GM12864 (cell line): ENCODE measurements at regions not wholly inside any gene's neighbourhood (a gene's known extent, or its start where the extent isn't known, plus 50 kb on each side); places are given as distances from the start of the nearest gene placed in this dataset.
"Not testable (repeated sequence)": the region's sequence is repeated elsewhere in the genome, so short reads cannot be mapped to it uniquely, and the experiment has no call there.

Experiments
- DNase-seq: peaks from one replicate; pipeline ENCODE4 v3.0.0-alpha.2; 2011; ENCODE audit warnings: low read depth
- H3K4me3 ChIP-seq: 2 replicates; pipeline ENCODE4 v1.5.1; 2011; ENCODE audit warnings: mild to moderate bottlenecking, low read depth, low read length, control low read depth
- TF ChIP-seq, protein P1 (sequence below): IDR thresholded peaks from 2 replicates; pipeline ENCODE4 v1.5.1; 2011; ENCODE audit warnings: low read depth, mild to moderate bottlenecking, moderate library complexity, low read length, control low read depth, inconsistent platforms; ENCODE audit errors: missing control alignments

DNA sequence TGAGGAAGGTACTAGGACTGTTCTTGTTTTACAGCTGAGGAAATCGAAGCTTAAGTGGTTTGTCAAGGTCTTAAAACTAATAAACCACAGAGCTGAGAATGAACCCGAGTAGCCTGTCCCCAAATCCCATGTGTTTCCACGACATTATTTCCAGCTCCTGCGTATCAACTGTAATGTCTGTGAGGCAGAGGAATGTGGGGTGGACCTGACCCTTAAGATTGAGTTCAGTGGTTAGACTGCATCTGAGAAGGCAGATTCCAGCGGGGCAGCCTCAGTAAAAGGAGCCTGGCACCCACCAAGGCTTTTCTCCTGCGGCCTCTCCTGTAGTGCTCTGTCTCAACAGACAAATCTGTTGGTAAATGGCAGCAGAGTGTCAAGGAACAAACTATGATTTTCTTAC lies 81.9 kb upstream of the TMEM178A start:
- no peak for DNase-seq
- TF ChIP-seq, protein P1, sequence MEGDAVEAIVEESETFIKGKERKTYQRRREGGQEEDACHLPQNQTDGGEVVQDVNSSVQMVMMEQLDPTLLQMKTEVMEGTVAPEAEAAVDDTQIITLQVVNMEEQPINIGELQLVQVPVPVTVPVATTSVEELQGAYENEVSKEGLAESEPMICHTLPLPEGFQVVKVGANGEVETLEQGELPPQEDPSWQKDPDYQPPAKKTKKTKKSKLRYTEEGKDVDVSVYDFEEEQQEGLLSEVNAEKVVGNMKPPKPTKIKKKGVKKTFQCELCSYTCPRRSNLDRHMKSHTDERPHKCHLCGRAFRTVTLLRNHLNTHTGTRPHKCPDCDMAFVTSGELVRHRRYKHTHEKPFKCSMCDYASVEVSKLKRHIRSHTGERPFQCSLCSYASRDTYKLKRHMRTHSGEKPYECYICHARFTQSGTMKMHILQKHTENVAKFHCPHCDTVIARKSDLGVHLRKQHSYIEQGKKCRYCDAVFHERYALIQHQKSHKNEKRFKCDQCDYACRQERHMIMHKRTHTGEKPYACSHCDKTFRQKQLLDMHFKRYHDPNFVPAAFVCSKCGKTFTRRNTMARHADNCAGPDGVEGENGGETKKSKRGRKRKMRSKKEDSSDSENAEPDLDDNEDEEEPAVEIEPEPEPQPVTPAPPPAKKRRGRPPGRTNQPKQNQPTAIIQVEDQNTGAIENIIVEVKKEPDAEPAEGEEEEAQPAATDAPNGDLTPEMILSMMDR = no peak
- H3K4me3 ChIP-seq = no peak overlapping the region

DNA sequence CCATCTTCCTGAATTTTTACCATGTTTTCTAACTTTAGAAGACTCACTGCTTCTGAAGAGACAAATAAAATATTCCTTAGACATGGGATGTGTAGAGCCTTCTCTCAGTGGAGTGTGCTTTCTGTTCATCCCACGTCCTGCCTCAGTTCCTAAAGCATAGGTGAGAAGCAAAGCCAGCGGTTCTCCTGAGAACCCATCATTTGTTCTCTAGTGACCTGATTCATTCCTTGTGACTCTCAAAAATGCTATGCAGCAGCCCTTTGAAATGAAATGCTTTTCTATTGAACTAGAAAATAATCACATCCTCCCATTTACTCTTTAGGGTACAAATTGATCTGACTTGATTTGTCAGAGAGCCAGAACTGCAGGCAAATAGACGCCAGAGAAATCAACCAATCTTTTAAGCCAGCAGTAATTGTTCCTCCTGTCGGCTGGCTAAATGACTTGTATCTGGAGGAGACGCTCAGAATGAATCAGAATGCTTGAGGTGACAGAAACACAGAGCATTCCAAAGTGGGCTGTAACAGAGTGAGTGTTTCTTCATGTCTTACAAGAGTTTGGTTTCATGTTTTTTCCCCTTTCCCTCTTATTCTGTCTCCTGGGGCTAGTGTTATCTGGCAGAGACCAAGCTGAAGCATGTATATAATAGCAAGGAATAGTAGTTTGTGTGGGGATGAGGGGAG lies 81.3 kb upstream of the TMEM178A start:
- TF ChIP-seq, protein P1 = no peak
- DNase-seq = no peak
- no peak overlapping the region for H3K4me3 ChIP-seq

DNA sequence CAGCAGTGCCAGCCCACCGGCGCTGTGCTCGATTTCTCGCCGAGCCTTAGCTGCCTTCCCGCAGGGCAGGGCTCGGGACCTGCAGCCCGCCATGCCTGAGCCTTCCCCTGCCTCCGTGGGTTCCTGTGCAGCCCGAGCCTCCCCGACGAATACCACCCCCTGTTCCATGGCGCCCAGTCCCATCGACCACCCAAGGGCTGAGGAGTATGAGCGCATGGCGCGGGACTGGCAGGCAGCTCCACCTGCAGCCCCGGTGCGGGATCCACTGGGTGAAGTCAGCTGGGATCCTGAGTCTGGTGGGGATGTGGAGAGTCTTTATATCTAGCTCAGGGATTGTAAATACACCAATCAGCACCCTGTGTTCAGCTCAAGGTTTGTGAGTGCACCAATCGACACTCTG lies 80.2 kb upstream of the TMEM178A start:
- DNase-seq, H3K4me3 ChIP-seq: not testable (repeated sequence)

DNA sequence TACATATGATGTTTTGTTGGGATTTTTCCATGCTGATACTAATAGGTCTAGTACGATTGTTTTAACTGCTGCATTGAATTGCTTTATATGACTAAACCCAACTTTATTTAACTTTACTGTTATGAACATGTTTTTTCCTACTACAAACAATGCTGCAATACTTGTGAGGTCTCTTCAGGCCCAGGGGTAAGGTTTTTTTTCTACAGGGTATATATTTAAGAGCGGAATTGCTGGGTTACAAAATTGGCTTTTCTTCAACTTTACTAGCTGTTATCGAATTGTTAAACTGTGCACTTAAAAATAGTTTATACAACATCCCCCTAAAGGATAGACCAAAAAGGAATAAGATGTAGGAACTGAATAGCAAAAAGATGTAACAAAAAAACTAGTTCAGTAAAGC lies 78.5 kb upstream of the TMEM178A start:
- TF ChIP-seq, protein P1 = no peak
- H3K4me3 ChIP-seq = no peak overlapping the region
- no peak for DNase-seq

DNA sequence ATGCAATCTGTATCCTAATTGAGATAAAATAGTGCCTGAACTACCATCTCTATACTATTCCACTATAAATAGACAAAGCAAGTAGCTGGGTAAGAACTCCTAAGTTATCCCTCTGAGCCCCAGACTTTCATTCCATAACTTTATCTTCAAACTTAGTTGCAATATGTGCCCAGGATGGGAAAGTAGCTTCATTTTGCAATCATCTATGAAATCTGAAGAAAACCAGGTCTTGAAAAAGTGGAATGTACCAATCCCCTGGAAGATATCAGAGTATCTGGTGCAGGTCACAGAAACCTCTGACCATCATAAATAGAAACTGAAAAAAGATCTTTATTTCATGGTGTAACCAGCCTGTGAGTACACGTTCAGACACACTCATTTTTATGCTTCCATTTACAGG lies 78.1 kb upstream of the TMEM178A start:
- TF ChIP-seq, protein P1 = no peak
- no peak for DNase-seq
- H3K4me3 ChIP-seq = no peak overlapping the region

DNA sequence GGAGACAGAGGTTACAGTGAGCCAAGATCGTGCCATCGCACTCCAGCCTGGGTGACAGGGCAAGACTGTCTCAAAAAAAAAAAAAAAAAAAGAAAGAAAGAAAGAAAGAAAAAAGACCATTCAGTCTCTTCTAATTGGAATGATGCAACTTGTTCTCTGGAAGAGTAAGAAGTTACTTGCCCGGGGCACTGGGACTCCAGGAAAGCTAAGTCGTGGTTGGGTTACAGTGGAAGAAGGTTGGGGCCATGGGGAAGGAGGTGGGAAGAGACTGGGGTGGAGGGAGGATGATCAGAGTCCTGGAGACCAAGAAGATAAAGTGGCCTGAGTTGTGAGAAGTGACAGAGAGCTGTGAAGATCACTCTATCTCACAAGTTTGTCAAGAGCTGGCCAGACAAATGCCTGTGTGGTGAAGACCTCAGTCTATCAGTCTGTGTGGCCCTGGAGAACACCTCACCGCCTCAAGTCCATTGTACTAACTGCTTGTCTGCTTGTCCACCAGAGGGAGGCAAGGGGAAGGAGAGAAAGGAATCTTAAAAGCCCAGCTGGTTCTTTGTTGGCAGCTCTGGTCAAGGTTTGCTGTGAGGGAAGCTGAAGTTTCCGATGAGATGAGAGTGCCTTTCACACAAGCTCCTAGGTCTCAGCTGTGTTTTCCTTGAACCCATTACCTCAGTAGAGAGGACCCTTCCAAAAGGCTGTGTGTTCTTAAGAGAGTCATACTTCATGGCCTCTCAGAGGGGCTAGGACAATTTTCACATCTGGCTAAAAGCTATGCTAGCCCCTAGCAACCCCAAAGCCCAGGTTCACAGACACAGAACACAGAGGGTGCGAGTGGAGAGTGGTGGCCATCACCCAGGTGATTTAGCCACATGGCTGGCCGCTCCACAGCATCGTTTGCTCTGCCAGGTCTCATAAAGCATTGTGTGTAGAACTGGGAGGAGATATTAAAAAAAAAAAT lies 72.0 kb upstream of the TMEM178A start:
- no peak overlapping the region for H3K4me3 ChIP-seq
- TF ChIP-seq, protein P1 = peak; percentile 41
- peak; percentile 1 for DNase-seq

DNA sequence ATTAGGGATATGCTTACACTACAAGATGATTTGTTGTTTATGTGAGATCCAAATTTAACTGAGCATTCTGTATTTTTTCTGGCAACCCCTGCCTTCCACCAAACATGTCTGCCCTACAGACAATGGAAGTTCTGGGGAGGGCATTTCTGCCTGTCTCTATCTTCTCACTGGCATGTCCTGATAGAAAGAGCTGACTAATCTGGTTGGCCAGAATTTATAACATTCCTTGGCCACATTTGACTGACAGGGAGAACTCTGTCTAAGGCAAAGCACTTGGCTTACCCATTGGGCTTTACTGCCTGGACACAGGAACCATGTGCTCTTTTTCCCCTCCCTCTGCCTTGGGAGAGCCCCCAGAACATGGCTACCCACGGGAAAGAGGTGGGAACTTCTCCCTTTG lies 70.6 kb upstream of the TMEM178A start:
- TF ChIP-seq, protein P1 = no peak

More for the DNA sequence above, 70.6 kb upstream of the TMEM178A start:
- no peak overlapping the region for H3K4me3 ChIP-seq
- no peak for DNase-seq
